ENCODE measurements at regions not wholly inside any gene's neighbourhood (a gene's known extent, or its start where the extent isn't known, plus 50 kb on each side); places are given as distances from the start of the nearest gene placed in this dataset.

- no peak for TF ChIP-seq POLR2A (IDR thresholded peaks at IDR 0.05; ENCODE audit: low read length)
- no peak for TF ChIP-seq GATA1 (IDR thresholded peaks at IDR 0.05; ENCODE audit: low read depth, low read length)
These were observed 168.8 kb upstream of the ZNF507 start for GRCh38 chr19:32176591-32176990.
